K562 (cell line): ENCODE measurements at regions not wholly inside any gene's neighbourhood (a gene's known extent, or its start where the extent isn't known, plus 50 kb on each side); places are given as distances from the start of the nearest gene placed in this dataset.

Source experiments
- FOXK1 ChIP-seq: sonication (generic); formaldehyde crosslinking; IDR thresholded peaks from 2 replicates; pipeline ENCODE4 v1.8.0; 2022; ENCODE audit warnings: missing genetic modification reagents, mild to moderate bottlenecking, borderline replicate concordance
- L3MBTL2 ChIP-seq: fragments of 450-650 bp; IDR thresholded peaks from 2 replicates; pipeline ENCODE4 v1.6.1; 2016; ENCODE audit warnings: mild to moderate bottlenecking, moderate library complexity
- NR2C2 ChIP-seq, 2 experiments: fragments of 200-800 bp in 1 of 2; sonication (Bioruptor generic) in 1 of 2; sonication (generic) in 1 of 2; formaldehyde crosslinking in 1 of 2; IDR thresholded peaks; 2 replicates each; pipeline versions ENCODE4 v1.6.1 to v1.8.0; 2016 to 2022; ENCODE audit warnings: mild to moderate bottlenecking in 1 of 2, missing compliant biosample characterization in 1 of 2, missing genetic modification characterization in 1 of 2, missing genetic modification reagents in 1 of 2
- RBM22 ChIP-seq: fragments of 200-400 bp; formaldehyde crosslinking; IDR thresholded peaks from 2 replicates; pipeline ENCODE4 v1.6.1; 2018; ENCODE audit warnings: low read length, low read depth; ENCODE audit not compliant: poor library complexity, severe bottlenecking
- REST ChIP-seq, 2 experiments: fragments of 450-650 bp; formaldehyde crosslinking in 1 of 2; IDR thresholded peaks; 2 replicates each; pipeline versions ENCODE4 v1.4.0 to v1.6.1; 2014 to 2020; ENCODE audit warnings: mild to moderate bottlenecking in 2 of 2, borderline replicate concordance in 1 of 2, low read depth in 1 of 2
- STAT6 ChIP-seq: sonication (generic); formaldehyde crosslinking; IDR thresholded peaks from 2 replicates; pipeline ENCODE4 v1.8.1; 2023; ENCODE audit warnings: mild to moderate bottlenecking, missing genetic modification reagents

- TF ChIP-seq REST (IDR thresholded peaks at IDR 0.05; ENCODE audit: borderline replicate concordance), result no peak
- no peak for TF ChIP-seq REST (CRISPR knock-in tag; IDR thresholded peaks at IDR 0.05; ENCODE audit: low read depth)
- TF ChIP-seq STAT6 (CRISPR knock-in tag), result no peak
- TF ChIP-seq L3MBTL2, result no peak
- TF ChIP-seq FOXK1, result no peak
- TF ChIP-seq NR2C2 (CRISPR knock-in tag; IDR thresholded peaks at IDR 0.05), result no peak
- TF ChIP-seq NR2C2 (tag; IDR thresholded peaks at IDR 0.05), result no peak
- TF ChIP-seq RBM22, result no peak
Measured at GRCh38 chr12:30870491-30871265, 55.9 kb upstream of the TSPAN11 start.
